ENCODE measurements at regions not wholly inside any gene's neighbourhood (a gene's known extent, or its start where the extent isn't known, plus 50 kb on each side); places are given as distances from the start of the nearest gene placed in this dataset.

GRCh38 chr22:44405661-44406060, 92.4 kb downstream of the RTL6 start:
- no peak for TF ChIP-seq CTCF (IDR thresholded peaks at IDR 0.05; ENCODE audit: poor library complexity, severe bottlenecking)
- no peak for TF ChIP-seq RAD21 (conservative IDR thresholded peaks at IDR 0.05)
